Urothelium cell line (cell line): ENCODE measurements at regions not wholly inside any gene's neighbourhood (a gene's known extent, or its start where the extent isn't known, plus 50 kb on each side); places are given as distances from the start of the nearest gene placed in this dataset.
A peak's percentile ranks its signal among the peaks of the same experiment; 100 is the strongest.
"Not testable (repeated sequence)": the region's sequence is repeated elsewhere in the genome, so short reads cannot be mapped to it uniquely, and the experiment has no call there.

ENCODE experiments used
- DNase-seq: peaks from one replicate; pipeline ENCODE4 v3.0.0; 2011; ENCODE audit warnings: low spot score, mixed read lengths
- FAIRE-seq: peaks from 2 replicates; lab custom pipeline; 2011; peaks lifted over from hg19 to GRCh38; lab: Jason Lieb, UNC

- DNase-seq (peak; percentile 16), FAIRE-seq (no peak)
Observed at GRCh38 chr7:112938863-112939573, 147.6 kb downstream of the GPR85 start.

GRCh38 chr7:112937651-112938415 is 147.6 kb upstream of the TMEM168 start:
- FAIRE-seq (no peak), DNase-seq (no peak)

- FAIRE-seq: no peak
- no peak for DNase-seq
Observed at GRCh38 chr7:112933598-112933997, 143.4 kb upstream of the TMEM168 start.

GRCh38 chr7:112930787-112931186 is 140.6 kb upstream of the TMEM168 start:
- FAIRE-seq: no peak

GRCh38 chr7:112929421-112929820 is 139.2 kb upstream of the TMEM168 start:
- FAIRE-seq: no peak
- DNase-seq: no peak

More at GRCh38 chr7:112930787-112931186, 140.6 kb upstream of the TMEM168 start:
- DNase-seq: no peak

- DNase-seq (no peak), FAIRE-seq (no peak)
Observed at GRCh38 chr7:112926018-112926417, 135.8 kb upstream of the TMEM168 start.

GRCh38 chr7:112922546-112922945 is 132.4 kb upstream of the TMEM168 start:
- DNase-seq, FAIRE-seq: not testable (repeated sequence)

- DNase-seq, FAIRE-seq: not testable (repeated sequence)
Observed at GRCh38 chr7:112916431-112916830, 126.2 kb upstream of the TMEM168 start.

GRCh38 chr7:112908086-112908485 is 117.9 kb upstream of the TMEM168 start:
- no peak for FAIRE-seq
- DNase-seq: no peak

- FAIRE-seq: no peak
Observed at GRCh38 chr7:112907658-112908057, 117.5 kb upstream of the TMEM168 start.

GRCh38 chr7:112905950-112906349 is 115.8 kb upstream of the TMEM168 start:
- DNase-seq (no peak), FAIRE-seq (no peak)

More at GRCh38 chr7:112907658-112908057, 117.5 kb upstream of the TMEM168 start:
- DNase-seq: no peak

- DNase-seq: no peak
- no peak for FAIRE-seq
Observed at GRCh38 chr7:112905413-112905812, 115.2 kb upstream of the TMEM168 start.

GRCh38 chr7:112898432-112899290 is 108.5 kb upstream of the TMEM168 start:
- FAIRE-seq: no peak

GRCh38 chr7:112897839-112898431 is 107.7 kb upstream of the TMEM168 start:
- DNase-seq: no peak
- no peak for FAIRE-seq

More at GRCh38 chr7:112898432-112899290, 108.5 kb upstream of the TMEM168 start:
- DNase-seq: peak; percentile 28

GRCh38 chr7:112896026-112896601 is 105.9 kb upstream of the TMEM168 start:
- no peak for DNase-seq
- FAIRE-seq: no peak

GRCh38 chr7:112892263-112892662 is 102.1 kb upstream of the TMEM168 start:
- no peak for DNase-seq
- no peak for FAIRE-seq

GRCh38 chr7:112891698-112892097 is 101.5 kb upstream of the TMEM168 start:
- DNase-seq: no peak
- FAIRE-seq: no peak

GRCh38 chr7:112889834-112890438 is 99.7 kb upstream of the TMEM168 start:
- no peak for FAIRE-seq

GRCh38 chr7:112889268-112889667 is 99.1 kb upstream of the TMEM168 start:
- FAIRE-seq (no peak), DNase-seq (no peak)

More at GRCh38 chr7:112889834-112890438, 99.7 kb upstream of the TMEM168 start:
- DNase-seq: no peak

- no peak for FAIRE-seq
- no peak for DNase-seq
Observed at GRCh38 chr7:112888781-112889180, 98.6 kb upstream of the TMEM168 start.
